GM12873 (cell line): ENCODE measurements at regions not wholly inside any gene's neighbourhood (a gene's known extent, or its start where the extent isn't known, plus 50 kb on each side); places are given as distances from the start of the nearest gene placed in this dataset.

ENCODE experiments used
- CTCF ChIP-seq: IDR thresholded peaks from 2 replicates; pipeline ENCODE4 v1.5.1; 2012; ENCODE audit warnings: low read depth, mild to moderate bottlenecking, moderate library complexity, low read length, control low read depth; ENCODE audit not compliant: insufficient read depth; ENCODE audit errors: missing control alignments

GRCh38 chr2:83967854-83968253, 491.2 kb downstream of the SUCLG1 start:
- TF ChIP-seq CTCF: peak; percentile 19

- no peak for TF ChIP-seq CTCF
These were observed 497.6 kb downstream of the SUCLG1 start for GRCh38 chr2:83961512-83961911.

GRCh38 chr2:83960371-83960770, 498.7 kb downstream of the SUCLG1 start:
- TF ChIP-seq CTCF: no peak

DNA sequence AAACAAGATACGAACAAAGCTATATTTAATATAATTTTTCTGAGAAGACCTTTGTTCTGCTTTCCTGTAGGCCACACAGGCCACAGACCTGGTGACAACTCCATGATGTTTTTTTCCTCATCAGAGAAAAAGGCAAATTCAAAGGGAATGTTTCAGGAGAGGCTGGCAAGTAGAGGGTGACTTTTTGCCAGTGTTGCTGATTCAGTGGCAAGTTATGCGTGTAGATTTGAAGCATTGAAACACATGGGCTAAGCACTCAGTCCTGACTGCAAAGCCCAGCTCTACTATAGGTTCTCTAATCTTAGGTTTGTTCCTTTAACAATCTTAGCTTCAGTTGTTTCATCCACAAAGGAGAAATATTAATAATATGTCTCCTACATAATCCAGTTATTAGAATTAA, 499.8 kb downstream of the SUCLG1 start:
- no peak for TF ChIP-seq CTCF

DNA sequence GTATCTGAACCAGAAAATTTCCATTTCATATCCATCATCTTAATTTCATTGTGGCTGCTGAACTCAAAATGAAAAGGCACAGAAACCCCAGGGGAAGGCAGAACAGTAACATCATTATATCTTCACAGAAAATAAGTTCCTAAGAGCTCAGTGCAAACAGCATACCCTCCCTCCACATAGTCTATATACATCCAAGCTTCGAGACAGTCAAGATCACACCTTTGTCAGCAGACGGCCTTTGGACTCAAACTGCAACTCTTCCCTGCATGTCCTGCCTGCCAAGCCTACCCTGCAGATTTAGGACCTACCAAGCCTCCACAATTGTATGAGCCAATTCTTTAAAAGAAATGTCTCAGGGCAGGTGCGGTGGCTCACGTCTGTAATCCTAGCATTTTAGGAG, 502.1 kb downstream of the SUCLG1 start:
- no peak for TF ChIP-seq CTCF

- no peak for TF ChIP-seq CTCF
These were observed 505.4 kb downstream of the SUCLG1 start for GRCh38 chr2:83953697-83954096.

- TF ChIP-seq CTCF: no peak
These were observed 507.6 kb downstream of the SUCLG1 start for GRCh38 chr2:83951378-83951947.
